GM06990 (cell line): ENCODE measurements at regions not wholly inside any gene's neighbourhood (a gene's known extent, or its start where the extent isn't known, plus 50 kb on each side); places are given as distances from the start of the nearest gene placed in this dataset.

Source experiments
- DNase-seq: peaks from one replicate; pipeline ENCODE4 v3.0.0-alpha.2; 2011; ENCODE audit not compliant: insufficient read length; ENCODE audit errors: extremely low read depth
- H3K27me3 ChIP-seq: replicated peaks from 2 replicates; pipeline ENCODE4 v1.6.0; 2011; ENCODE audit warnings: low read length; ENCODE audit not compliant: control insufficient read depth, insufficient read depth
- H3K36me3 ChIP-seq: 2 replicates; pipeline ENCODE4 v1.5.1; 2011; ENCODE audit warnings: low read length; ENCODE audit not compliant: control insufficient read depth, insufficient read depth
- H3K4me3 ChIP-seq: replicated peaks from 2 replicates; pipeline ENCODE4 v1.5.1; 2011; ENCODE audit warnings: low read depth, mild to moderate bottlenecking, control low read depth, low read length
- CTCF ChIP-seq: IDR thresholded peaks from 2 replicates; pipeline ENCODE4 v1.5.1; 2011; ENCODE audit warnings: low read length, control low read depth, mild to moderate bottlenecking, inconsistent platforms; ENCODE audit not compliant: insufficient read depth, poor library complexity, severe bottlenecking

- Histone ChIP-seq H3K4me3 (no peak overlapping the region), H3K36me3 (no peaks in the 10 kb centered on the region), H3K27me3 (no peaks in the 10 kb centered on the region)
- TF ChIP-seq CTCF, result no peak
- DNase-seq, result no peak
Observed at GRCh38 chr7:73940701-73941238, 79.8 kb downstream of the TMEM270 start.

- Histone ChIP-seq H3K27me3 (no peaks in the 10 kb centered on the region), H3K36me3 (no peaks in the 10 kb centered on the region), H3K4me3 (no peak overlapping the region)
- DNase-seq, result no peak
- TF ChIP-seq CTCF, result no peak
Observed at GRCh38 chr7:73941836-73942551, 81.0 kb downstream of the TMEM270 start.

- no peak for DNase-seq
Observed at GRCh38 chr7:73945022-73945421, 83.0 kb upstream of the ELN start.

GRCh38 chr7:73948287-73948686, 79.7 kb upstream of the ELN start:
- no peak for DNase-seq
- TF ChIP-seq CTCF, result no peak
- H3K27me3 ChIP-seq, result no peaks in the 10 kb centered on the region
- H3K4me3 ChIP-seq, result no peak overlapping the region
- no peaks in the 10 kb centered on the region for H3K36me3 ChIP-seq

More at GRCh38 chr7:73945022-73945421, 83.0 kb upstream of the ELN start:
- Histone ChIP-seq H3K36me3 (no peaks in the 10 kb centered on the region), H3K4me3 (no peak overlapping the region), H3K27me3 (no peaks in the 10 kb centered on the region)
- TF ChIP-seq CTCF, result no peak

- Histone ChIP-seq H3K36me3 (no peaks in the 10 kb centered on the region), H3K27me3 (no peaks in the 10 kb centered on the region), H3K4me3 (no peak overlapping the region)
- TF ChIP-seq CTCF, result no peak
- no peak for DNase-seq
Observed at GRCh38 chr7:73952266-73952665, 75.7 kb upstream of the ELN start.
